Amniotic epithelial cell (primary cell): ENCODE measurements at regions not wholly inside any gene's neighbourhood (a gene's known extent, or its start where the extent isn't known, plus 50 kb on each side); places are given as distances from the start of the nearest gene placed in this dataset.
"Not testable (repeated sequence)": the region's sequence is repeated elsewhere in the genome, so short reads cannot be mapped to it uniquely, and the experiment has no call there.

ENCODE experiments used
- DNase-seq: peaks from one replicate; pipeline ENCODE4 v3.0.0-alpha.2; 2010; ENCODE audit warnings: low read depth

DNA sequence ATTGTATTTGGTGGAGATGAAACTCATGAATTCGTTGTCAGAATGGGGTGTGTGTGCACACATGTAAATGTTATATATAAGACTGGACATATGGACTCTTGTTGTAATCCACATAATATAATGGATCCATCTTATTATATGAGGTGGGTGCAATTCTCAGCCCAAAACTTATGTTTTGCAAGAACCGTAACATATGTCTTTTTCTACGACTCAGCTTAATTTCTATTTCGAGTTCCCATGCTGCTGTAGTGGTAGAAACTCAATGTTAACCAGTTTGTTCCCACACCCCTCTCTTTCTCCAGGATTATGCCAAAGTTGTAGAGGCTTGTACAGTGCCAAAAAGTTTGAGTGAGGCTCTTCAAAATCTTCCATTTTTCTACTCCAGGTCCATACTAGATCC, 112.5 kb upstream of the SPOPL start:
- no peak for DNase-seq

DNA sequence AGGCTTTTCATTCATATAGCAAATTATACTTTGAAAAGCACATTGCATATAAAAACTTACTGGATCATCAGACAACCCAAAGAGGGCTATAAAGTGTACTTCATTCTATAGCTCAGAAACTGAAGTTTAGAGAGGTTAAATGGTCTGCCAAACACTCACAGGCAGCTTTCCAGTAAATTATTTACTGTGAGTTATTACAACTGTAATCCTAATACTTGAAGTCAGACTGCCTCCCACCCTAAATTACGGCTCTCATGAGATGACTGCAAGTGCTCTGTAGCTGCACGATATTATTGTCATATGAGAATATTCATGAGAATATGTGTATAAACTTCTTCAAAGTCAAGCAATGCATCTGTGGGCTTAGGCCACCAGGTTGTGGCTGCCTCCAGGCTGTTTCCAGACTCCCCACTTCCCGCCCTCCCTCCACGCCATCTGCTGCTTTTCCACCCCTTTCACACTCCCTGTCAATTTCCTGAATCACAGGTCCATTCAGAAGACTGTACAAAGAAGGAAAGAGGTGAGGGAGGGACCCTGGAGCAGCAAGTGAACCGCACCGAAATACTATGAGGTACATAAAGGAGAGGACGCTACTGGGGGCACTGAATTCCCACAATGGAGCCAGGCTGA, 111.1 kb upstream of the SPOPL start:
- DNase-seq = no peak

DNA sequence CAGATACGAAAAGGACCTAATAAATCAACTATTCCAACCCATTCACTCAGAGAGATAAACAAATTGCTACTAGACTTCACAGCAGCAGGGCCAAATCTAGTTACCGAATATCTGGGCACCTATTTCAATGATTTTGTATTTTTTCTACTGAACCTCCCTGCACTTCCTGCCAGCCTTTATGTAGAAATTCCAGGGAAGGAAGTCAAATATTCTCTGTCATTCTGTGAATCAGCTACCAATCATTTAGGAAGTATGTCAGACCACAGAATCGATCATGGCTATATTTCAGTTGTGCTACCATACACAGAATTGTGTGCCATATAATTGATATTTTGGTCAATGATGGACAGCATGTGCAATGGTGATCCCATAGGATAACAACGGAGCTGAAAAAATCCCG, 109.6 kb upstream of the SPOPL start:
- DNase-seq = no peak

DNA sequence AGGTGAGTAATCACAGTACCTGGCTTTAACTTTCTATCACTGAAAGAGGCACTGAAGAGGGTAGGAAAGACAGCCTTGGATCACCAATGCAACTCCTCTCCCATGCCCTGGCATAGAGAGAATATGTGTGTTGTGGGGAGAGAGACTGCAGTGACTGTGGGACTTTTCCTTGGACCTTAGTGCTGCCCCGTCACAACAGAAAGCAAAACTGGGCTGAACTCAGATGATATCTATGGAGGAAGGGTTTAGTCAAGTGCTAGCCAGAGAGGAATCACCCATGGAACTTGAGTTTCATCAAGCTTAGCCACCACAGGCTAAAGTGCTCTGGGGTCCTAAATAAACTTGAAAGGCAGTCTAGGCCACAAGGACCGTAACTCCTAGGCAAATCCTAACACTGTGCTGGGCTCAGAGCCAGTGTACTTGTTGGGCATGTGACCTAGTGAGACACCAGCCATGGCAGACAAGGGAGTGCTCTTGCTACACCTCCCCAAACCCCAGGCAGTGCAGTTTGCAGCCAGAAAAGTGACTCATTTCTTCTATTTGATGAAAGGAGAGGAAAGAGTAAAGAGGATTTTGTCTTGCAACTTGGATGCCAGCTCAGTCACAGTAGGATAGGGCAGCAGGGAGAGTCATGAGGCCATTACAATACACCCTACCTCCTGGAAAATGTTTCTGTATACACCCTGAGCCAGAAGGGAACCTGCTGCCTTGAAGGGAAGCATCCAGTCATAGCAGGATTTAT, 105.8 kb upstream of the SPOPL start:
- peak; percentile 48 for DNase-seq

DNA sequence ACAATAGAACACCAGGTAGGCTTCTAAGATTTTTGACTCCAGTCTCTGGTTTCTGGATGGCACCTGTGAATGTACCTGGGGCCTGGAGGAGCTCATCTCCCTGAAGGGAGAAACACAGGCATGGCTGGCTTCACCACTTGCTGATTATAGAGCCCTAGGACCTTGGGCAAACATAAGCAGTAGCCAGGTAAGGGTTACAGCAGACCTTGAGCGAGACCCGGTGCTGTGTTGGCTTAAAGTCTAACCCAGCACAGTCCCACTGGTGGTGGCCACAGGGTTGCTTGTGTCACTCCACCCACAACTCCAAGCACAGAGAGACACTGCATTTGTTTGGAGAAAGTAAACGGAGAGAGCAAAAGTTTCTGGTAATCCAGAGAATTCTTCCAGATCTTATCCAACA, 104.7 kb upstream of the SPOPL start:
- no peak for DNase-seq

DNA sequence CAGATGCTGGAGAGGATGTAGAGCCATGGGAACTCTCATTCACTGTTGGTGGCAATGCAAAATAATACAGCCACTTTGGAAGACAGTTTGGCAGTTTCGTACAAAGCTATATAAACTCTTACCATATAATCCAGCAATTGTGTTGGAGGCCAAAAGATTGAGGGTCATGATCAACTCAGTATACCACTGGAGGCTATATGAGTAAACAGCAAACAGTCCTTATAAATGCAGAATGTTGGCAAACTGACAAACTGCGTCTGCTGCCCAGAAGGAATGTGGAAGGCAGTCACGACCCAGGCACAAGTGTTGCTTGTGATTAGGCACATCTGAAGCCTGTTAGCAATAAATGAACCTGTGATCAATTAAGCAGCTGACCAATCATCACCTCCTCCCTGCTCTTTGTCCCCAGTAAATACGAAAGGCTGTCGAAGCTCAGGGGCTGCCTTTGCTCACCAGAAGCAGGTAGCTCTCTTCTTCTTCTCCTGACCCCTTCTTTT, 98.1 kb upstream of the SPOPL start:
- no peak for DNase-seq

DNA sequence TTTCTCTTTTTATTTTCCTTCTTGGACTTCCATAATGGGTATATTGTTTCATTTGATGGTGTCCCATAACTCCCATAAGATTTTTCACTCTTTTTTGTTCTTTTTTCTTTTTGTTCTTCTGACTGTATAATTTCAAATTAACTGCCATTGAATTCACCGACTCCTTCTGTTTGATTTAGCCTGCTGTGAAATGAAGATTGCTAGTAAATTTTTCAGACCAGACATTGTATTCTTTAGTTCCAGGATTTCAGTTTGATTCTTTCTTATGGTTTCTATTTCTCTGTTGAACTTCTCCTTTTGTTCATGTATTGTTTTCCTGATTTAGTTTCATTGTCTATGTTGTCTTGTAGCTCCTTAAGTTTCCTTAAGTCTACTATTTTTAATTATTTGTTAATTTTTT, 87.6 kb upstream of the SPOPL start:
- no peak for DNase-seq

DNA sequence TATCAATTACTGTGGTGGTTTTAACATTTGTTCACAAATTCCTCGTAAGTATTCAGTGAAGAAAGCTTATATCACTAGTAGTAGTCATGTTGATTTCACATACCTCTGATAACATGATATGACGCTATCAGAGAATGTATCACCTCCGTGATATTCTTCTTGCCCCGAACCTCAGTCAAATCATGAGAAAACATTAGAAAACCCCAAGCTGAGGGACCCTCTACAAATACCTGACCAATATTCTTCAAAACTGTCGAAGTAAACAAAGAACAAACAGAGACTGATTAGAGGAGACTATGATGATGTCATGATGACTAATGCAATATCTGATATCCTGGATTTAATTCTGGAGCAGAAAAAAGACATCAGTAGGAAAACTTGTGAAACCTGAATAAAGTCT, 85.6 kb upstream of the SPOPL start:
- DNase-seq = peak; percentile 53

DNA sequence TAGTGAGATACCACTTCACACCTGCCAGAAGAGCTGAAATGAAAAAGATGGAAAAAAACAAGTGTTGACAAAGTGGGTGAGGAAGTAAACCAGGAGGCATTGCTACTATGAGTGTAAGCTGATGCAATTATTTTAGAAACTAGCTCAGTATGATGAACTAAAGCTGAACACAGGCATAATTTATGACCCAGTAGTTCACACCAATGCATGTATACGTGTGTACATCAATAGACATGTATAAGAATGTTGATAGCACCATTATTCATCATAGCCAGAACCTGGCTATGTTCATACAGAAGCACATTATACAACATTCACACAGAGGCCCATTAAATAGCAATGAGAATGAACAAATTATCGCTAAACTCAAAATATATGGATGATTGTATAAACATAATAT, 83.1 kb upstream of the SPOPL start:
- no peak for DNase-seq

DNA sequence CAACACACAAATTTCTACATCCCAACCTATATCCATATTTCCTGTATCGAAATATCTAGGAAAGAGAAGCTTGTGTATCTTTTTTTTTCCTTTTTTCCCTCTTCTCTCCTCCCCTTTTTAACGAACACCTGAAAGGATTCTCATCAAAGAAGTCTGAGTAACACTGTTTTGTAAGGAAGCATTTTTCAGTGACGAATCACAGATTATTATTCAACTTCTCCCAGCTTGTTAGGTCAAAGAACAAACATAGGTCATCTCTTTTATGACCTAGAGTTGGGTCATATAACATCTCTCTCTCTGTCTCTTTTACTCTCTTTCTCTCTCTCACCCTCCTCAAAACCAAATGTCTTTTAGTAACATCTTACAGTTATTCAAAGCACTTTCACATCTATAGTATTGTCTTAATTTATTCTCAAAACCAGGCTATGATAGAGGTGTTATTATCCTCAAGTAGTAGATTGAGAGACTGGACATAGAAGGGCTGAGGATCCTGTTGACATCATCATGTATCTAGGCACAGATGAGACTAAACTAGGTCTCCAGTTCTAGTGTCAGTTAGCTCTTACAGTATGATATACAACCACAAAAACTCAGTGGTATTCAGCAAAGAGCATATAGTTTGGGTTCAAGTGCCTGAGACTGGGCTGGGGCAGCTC, 80.1 kb upstream of the SPOPL start:
- peak; percentile 64 for DNase-seq

DNA sequence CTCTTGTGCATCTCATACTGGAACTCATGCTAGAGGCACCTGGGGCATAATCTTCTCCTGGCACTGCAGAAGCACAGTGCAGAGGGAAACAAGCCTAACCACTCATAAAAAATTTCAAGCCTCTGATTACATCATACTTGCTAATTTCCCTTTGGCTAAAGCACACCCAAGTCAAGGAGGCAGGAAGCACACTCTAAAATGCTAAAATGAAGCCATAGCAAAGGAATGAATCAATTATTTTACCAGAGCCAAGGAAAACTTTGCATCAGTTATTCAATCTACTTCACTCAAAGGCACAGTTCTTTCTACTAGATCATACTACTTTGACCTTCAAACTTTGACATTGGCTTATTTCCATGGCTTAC, 79.6 kb upstream of the SPOPL start:
- DNase-seq = peak; percentile 51

DNA sequence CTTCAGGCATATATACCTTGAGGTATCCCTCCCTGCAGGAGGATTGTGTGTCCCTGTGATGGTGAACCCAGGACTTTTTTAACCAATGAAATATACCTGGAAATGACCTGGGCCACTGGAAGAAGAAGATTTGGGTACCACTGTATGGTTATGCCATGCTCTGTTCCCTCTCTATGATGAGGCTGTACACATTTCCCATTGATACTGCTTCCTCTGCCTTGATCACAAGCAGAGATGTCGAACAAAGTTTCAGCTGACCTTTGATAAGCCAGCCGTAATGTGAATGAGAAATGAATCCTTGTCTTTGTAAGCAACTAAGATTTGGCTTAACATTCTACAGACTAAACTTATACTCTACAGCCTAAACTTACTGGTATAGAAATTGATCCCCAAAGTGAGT, 78.4 kb upstream of the SPOPL start:
- DNase-seq = no peak

DNA sequence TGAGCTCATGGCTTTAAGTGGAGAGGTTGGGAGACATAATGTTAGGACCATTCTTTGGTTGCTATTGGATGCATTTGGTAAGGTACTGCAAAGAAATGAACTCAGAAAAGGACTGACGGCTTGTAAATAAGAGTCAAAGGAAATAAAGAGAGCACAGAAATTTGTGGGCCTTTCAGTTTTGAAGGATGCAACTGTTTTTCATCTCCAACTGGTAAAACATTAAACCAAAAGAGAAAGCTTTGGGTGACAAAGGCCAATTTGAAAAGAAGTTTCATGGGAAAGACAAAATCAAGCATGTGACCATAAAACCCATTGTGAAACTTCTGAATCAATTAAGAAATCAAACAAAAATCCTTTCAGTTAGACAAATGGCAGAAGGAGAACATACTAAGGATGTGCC, 77.8 kb upstream of the SPOPL start:
- no peak for DNase-seq

DNA sequence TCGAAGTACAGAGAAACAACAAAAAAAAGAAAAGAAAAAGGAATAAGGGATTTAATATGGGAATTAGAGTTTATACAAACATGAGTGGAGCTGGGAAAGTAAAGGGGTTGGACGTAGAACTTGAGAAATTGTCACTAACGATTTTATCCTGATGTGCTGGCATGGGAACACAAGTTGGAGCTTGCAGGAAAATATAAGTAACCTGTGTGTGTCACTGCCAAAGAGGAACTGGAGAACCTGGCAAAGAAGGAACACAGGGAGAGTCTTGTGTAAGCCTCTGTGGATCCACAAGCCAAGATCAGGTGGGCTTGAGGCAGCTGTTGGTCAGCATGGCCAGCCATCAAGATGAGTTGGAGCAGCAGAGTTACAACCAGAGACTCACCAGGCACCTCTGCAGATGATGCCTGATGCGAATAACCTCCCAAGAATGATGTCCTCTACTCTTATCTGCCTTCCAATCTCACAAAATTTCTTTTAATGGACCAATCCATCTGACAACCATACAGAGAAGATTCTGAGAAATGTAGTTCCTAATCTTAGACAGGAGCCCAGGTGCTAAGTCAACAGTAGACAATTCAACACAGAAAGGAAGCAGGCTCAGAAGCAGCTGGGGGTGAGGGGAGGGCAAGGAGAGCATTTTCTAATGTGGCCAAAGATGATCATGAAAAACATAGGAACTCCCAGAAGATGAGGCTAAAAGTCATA, 77.0 kb upstream of the SPOPL start:
- no peak for DNase-seq

DNA sequence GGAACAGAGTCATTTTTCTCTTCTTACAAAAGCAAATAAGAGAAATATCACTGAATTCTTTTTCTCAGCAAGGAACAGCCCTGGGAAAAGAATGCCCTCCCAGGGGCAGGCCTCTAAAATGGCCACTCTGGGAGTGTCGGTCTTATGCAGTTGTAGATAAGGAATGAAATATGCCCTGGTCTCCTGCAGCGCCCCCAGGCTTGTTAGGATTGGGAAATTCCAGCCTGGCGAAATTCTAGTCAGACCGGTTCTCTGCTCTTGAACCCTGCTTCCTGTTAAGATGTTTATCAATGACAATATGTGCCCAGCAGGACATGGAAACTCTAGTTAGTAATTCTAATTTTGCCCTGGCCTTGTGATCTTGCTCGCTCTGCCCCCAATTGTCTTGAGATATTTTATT, 75.5 kb upstream of the SPOPL start:
- DNase-seq = not testable (repeated sequence)

DNA sequence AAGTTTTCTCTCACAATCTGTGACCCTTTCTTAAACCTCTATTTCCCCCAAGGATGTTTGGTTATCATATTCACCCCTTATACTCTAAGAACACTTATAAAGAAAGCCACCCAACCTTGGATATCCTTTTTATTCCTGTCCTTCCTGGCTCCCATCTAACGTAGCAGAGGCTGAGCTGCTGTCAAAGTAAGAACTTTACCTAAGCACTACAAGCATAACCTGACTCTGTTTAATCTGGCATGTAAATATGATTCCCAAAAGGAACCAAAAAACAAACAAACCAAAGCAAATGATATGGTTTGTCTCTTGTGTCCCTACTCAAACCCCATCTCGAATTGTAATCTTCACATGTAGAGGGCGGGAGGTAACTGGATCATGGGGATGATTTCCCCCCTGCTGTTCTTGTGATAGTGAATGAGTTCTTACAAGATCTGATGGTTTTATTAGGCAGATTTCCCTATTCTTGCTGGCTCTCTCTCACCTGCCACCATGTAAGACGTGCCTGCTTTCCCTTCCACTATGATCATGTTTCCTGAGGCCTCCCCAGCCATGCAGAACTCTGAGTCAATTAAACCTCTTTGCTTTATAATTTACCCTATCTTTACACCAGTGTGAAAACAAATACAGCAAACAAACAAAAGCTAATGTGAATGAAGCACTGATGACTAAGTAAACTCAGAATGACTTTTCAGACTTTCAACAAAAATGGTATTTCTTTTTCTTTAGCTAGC, 72.7 kb upstream of the SPOPL start:
- no peak for DNase-seq

DNA sequence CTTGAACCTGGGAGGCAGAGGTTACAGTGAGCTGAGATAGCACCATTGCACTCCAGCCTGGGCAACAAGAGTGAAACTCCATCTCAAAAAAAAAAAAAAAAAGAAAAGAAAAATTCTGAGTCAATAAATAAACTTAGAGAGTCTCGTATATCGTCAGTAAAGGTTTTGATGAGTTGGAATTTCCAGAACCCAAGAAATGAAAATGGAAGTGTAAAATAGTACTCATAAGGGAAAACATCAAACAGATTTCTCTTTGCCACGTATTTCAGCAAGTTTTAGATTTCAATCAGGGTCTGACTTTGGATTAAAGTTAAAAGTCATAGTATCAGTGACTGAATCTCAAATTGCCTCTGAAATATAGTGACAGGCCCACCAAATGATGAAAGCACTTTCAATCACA, 71.4 kb upstream of the SPOPL start:
- no peak for DNase-seq

DNA sequence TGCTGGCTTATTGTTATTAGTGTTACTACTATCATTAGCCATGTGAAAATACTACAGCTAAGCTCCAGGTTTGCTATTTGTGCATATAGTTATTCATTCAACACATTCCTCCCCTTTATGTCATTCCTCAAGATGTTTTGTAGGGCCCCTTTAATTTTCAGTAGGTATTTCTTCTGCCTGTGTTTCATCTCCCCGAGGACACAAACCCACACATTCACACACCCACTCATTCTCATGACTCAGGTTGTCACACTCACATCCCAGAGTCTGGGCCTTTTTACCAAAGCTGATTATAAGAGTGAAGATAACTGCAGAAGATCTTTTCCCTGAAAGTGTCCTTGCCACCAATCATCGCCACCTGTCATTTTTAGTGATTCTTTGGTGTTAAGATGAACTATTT, 68.6 kb upstream of the SPOPL start:
- peak; percentile 28 for DNase-seq

DNA sequence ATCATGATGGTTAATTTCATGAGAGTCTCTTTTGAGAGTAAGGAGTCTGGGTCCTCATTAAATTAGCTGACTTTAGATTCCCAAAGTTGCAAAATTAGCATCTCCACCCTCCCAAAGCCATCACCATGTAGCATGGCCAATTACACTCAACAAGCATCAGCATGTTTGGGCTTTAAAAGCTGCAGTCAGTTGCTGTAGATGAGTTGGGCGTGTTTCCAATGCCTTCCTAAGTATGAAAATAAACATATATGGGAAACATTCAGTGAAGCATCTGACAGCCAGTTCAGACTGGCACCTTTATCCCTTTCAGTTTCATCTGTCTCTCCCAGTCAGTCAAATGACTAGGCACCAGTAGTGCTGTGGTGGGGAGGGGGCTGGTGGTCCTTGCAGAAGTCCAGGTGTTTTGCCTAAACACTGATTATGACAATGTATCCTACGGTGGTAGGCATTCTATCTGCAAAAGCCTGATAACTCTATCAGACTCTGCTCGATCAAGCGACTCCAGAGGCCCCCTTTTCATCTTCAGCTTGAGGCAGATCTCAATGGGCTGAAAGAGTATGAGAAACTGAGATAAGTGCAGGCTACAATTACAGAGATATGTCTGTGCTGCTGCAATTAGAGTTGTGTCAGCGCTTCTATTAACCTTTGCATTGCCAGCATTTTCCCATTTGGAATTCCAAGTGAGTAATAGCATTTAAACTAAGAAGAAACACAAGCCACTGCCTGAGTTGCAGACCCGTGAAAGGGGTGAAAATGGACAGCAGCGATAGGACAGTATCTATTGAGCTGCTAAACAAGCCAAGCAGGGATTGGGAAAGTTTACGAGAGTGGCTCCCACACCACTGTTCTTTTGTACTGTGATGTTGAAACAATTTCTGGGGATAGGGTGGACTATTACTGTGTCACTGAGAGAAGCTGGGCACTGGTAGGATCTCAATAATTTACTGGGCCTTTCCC, 67.3 kb upstream of the SPOPL start:
- peak; percentile 16 for DNase-seq

DNA sequence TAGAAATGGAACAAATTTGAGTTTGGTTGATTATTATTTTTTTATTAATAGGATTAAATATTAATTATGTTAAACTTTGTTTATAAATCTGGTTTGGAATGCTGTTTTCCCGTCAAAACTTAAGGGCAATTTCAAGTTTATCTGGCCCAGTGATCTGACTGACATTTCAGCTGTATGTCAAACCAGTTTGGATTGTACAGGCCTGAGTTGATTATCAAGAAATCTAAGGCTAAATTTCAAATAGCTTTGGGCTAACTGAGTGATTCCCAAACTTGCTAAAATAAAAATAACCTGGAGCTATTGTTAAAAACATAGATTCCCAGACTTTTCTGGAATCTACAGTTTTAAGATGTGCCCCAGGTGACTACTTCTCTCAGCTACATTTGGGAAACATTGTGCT, 65.9 kb upstream of the SPOPL start:
- no peak for DNase-seq

DNA sequence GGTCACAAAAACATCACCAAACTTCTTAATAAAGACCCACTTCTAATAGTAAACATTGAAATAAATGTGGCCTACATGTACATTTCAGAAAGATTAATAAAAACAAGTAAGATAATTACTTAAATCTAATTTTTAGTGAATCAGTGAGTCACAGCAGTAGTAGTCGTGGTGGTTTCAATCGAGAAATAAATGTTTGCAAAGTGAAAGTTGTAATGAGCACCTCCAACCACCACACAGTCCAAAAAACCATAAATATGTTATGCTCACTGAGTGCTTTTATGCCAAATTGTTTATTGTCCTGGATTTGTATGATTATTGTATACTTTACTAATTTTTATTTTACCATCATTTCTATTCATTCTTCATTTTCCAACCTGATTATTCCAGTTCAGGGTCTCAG, 61.8 kb upstream of the SPOPL start:
- no peak for DNase-seq
